ENCODE measurements at regions not wholly inside any gene's neighbourhood (a gene's known extent, or its start where the extent isn't known, plus 50 kb on each side); places are given as distances from the start of the nearest gene placed in this dataset.

DNA sequence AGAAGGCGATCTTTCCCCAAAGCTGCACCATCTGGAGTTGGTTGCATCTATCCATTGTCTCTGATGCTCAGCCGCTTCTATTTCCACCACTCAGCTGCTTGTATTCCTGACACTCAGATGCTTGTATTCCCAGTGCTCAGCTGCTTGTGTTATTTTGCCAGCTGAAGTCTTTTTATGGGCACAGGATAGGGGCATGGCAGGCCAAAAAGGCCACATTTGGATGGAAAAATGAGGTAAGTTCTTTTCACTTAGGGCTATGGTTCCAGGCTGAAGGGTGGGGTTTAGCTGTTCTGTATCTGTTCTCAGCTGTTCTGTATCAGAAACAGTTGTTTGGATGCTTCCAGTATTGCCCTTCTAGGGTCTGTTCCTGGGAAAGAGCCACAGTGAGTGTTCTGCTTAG lies 944.9 kb downstream of the QKI start:
- H3F3A ChIP-seq (ENCODE audit: insufficient read depth) = no peaks in the 10 kb centered on the region
- H3K9ac ChIP-seq (ENCODE audit: low read length) = no peak overlapping the region
- no peak overlapping the region for H3K4me3 ChIP-seq (ENCODE audit: insufficient read depth, low read length, poor library complexity, severe bottlenecking)
- TF ChIP-seq, protein P1, sequence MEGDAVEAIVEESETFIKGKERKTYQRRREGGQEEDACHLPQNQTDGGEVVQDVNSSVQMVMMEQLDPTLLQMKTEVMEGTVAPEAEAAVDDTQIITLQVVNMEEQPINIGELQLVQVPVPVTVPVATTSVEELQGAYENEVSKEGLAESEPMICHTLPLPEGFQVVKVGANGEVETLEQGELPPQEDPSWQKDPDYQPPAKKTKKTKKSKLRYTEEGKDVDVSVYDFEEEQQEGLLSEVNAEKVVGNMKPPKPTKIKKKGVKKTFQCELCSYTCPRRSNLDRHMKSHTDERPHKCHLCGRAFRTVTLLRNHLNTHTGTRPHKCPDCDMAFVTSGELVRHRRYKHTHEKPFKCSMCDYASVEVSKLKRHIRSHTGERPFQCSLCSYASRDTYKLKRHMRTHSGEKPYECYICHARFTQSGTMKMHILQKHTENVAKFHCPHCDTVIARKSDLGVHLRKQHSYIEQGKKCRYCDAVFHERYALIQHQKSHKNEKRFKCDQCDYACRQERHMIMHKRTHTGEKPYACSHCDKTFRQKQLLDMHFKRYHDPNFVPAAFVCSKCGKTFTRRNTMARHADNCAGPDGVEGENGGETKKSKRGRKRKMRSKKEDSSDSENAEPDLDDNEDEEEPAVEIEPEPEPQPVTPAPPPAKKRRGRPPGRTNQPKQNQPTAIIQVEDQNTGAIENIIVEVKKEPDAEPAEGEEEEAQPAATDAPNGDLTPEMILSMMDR (IDR thresholded peaks at IDR 0.05; ENCODE audit: insufficient read depth, low read length, poor library complexity, severe bottlenecking) = no peak
- no peak for TF ChIP-seq EZH2phosphoT487 (conservative IDR thresholded peaks at IDR 0.05; ENCODE audit: low read length)
- no peaks in the 10 kb centered on the region for H3K27me3 ChIP-seq (ENCODE audit: low read length)
- no peaks in the 10 kb centered on the region for H3K79me2 ChIP-seq (ENCODE audit: insufficient read depth, low read length)
- no peaks in the 10 kb centered on the region for H4K20me1 ChIP-seq (ENCODE audit: low read depth, low read length)
- no peaks in the 10 kb centered on the region for H3K36me3 ChIP-seq (ENCODE audit: low read length)
- H3K27ac ChIP-seq (ENCODE audit: low read depth, low read length) = no peak overlapping the region
- H3K4me2 ChIP-seq (ENCODE audit: low read depth, low read length, poor library complexity, severe bottlenecking) = no peak overlapping the region
- H2AFZ ChIP-seq (ENCODE audit: low read depth, low read length, severe bottlenecking) = no peak overlapping the region
- no peaks in the 10 kb centered on the region for H3K9me2 ChIP-seq (replicated peaks; ENCODE audit: insufficient read depth, low read length)
- no peaks in the 10 kb centered on the region for H3K9me3 ChIP-seq (ENCODE audit: insufficient read depth, low read length)

DNA sequence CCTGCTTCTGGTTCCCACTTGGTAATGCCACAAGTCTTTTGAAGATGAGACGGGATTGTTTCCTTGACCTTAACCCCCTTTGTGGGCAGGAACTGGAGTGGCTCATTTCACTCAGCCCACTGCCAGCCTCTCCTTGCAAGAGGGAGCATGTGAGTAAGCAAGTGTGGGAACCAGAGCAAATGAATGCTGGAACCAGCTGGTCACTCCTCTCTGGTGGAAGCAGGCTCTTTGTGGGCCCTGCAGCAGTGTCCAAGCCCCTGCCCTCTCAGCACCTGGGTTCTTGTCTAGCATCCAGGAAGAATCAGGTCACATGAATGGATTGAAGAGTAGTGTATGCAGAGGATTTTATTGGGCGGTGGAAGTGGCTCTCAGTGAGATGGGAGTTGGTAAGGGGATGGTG lies 944.5 kb downstream of the QKI start:
- Histone ChIP-seq H3K27ac (ENCODE audit: low read depth, low read length) (no peak overlapping the region), H3K79me2 (ENCODE audit: insufficient read depth, low read length) (no peaks in the 10 kb centered on the region), H3K36me3 (ENCODE audit: low read length) (no peaks in the 10 kb centered on the region), H3F3A (ENCODE audit: insufficient read depth) (no peaks in the 10 kb centered on the region), H3K9me2 (replicated peaks; ENCODE audit: insufficient read depth, low read length) (no peaks in the 10 kb centered on the region), H3K27me3 (ENCODE audit: low read length) (no peaks in the 10 kb centered on the region), H2AFZ (ENCODE audit: low read depth, low read length, severe bottlenecking) (no peak overlapping the region), H3K9me3 (ENCODE audit: insufficient read depth, low read length) (no peaks in the 10 kb centered on the region), H3K4me2 (ENCODE audit: low read depth, low read length, poor library complexity, severe bottlenecking) (no peak overlapping the region), H4K20me1 (ENCODE audit: low read depth, low read length) (no peaks in the 10 kb centered on the region), H3K9ac (ENCODE audit: low read length) (no peak overlapping the region), H3K4me3 (ENCODE audit: insufficient read depth, low read length, poor library complexity, severe bottlenecking) (no peak overlapping the region)
- TF ChIP-seq, protein P1 (IDR thresholded peaks at IDR 0.05; ENCODE audit: insufficient read depth, low read length, poor library complexity, severe bottlenecking) = no peak
- TF ChIP-seq EZH2phosphoT487 (conservative IDR thresholded peaks at IDR 0.05; ENCODE audit: low read length) = no peak

DNA sequence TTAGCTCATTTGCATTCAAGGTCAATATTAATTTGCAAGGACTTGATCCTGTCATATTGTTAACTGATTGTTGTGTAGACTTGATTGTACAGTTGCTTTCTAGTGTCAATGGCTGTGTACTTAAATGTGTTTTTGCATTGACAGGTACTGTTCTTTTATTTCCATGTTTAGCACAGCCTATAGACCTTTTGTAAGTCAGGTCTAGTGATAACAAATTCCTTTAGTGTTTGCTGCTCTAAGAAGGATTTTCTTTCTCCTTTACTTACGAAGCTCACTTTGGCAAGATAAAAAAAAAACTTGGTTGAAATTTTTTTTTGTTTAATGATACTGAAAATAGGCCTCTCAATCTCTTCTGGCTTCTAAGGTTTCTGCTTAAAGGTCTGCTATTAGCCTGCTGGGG lies 942.3 kb downstream of the QKI start:
- H3K27ac ChIP-seq (ENCODE audit: low read depth, low read length) = no peak overlapping the region
- no peak overlapping the region for H3K4me2 ChIP-seq (ENCODE audit: low read depth, low read length, poor library complexity, severe bottlenecking)
- H3K27me3 ChIP-seq (ENCODE audit: low read length) = no peaks in the 10 kb centered on the region
- no peaks in the 10 kb centered on the region for H3K79me2 ChIP-seq (ENCODE audit: insufficient read depth, low read length)
- no peaks in the 10 kb centered on the region for H3K9me3 ChIP-seq (ENCODE audit: insufficient read depth, low read length)
- no peaks in the 10 kb centered on the region for H3F3A ChIP-seq (ENCODE audit: insufficient read depth)
- H4K20me1 ChIP-seq (ENCODE audit: low read depth, low read length) = no peaks in the 10 kb centered on the region
- TF ChIP-seq, protein P1 (IDR thresholded peaks at IDR 0.05; ENCODE audit: insufficient read depth, low read length, poor library complexity, severe bottlenecking) = no peak
- H2AFZ ChIP-seq (ENCODE audit: low read depth, low read length, severe bottlenecking) = no peak overlapping the region
- no peak overlapping the region for H3K4me3 ChIP-seq (ENCODE audit: insufficient read depth, low read length, poor library complexity, severe bottlenecking)
- H3K36me3 ChIP-seq (ENCODE audit: low read length) = no peaks in the 10 kb centered on the region
- no peak overlapping the region for H3K9ac ChIP-seq (ENCODE audit: low read length)
- no peaks in the 10 kb centered on the region for H3K9me2 ChIP-seq (replicated peaks; ENCODE audit: insufficient read depth, low read length)

DNA sequence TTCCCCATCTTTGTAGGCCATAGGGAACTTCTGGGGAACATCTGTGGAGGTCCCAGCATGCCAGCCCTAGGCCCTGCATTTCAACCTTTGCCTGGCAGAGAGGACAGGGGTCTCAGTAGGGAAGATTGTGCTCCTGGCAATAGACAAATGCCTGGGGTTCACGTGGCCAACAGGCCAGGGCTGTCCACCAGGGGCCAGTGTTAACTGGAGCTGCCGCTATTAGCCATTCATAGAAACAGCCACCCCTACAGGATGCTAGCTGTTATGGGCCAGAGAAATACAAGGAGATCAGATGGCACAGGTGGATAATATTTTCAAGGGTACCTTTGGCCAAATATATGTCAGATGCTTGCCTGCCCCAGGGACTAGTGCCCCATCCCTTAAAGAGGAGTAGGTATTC lies 932.9 kb downstream of the QKI start:
- Histone ChIP-seq H3K36me3 (ENCODE audit: low read length) (no peaks in the 10 kb centered on the region), H2AFZ (ENCODE audit: low read depth, low read length, severe bottlenecking) (no peak overlapping the region), H3F3A (ENCODE audit: insufficient read depth) (no peaks in the 10 kb centered on the region), H3K9me3 (ENCODE audit: insufficient read depth, low read length) (no peaks in the 10 kb centered on the region), H3K9ac (ENCODE audit: low read length) (no peak overlapping the region), H3K9me2 (replicated peaks; ENCODE audit: insufficient read depth, low read length) (no peaks in the 10 kb centered on the region), H3K27ac (ENCODE audit: low read depth, low read length) (no peak overlapping the region), H3K79me2 (ENCODE audit: insufficient read depth, low read length) (no peaks in the 10 kb centered on the region), H4K20me1 (ENCODE audit: low read depth, low read length) (no peaks in the 10 kb centered on the region), H3K27me3 (ENCODE audit: low read length) (no peaks in the 10 kb centered on the region), H3K4me2 (ENCODE audit: low read depth, low read length, poor library complexity, severe bottlenecking) (no peak overlapping the region), H3K4me3 (ENCODE audit: insufficient read depth, low read length, poor library complexity, severe bottlenecking) (no peak overlapping the region)
- TF ChIP-seq EZH2phosphoT487 (conservative IDR thresholded peaks at IDR 0.05; ENCODE audit: low read length) = no peak
- TF ChIP-seq, protein P1 (IDR thresholded peaks at IDR 0.05; ENCODE audit: insufficient read depth, low read length, poor library complexity, severe bottlenecking) = no peak
